Suprapubic skin (tissue), 4 donors: ENCODE measurements at regions not wholly inside any gene's neighbourhood (a gene's known extent, or its start where the extent isn't known, plus 50 kb on each side); places are given as distances from the start of the nearest gene placed in this dataset.
"Not testable (repeated sequence)": the region's sequence is repeated elsewhere in the genome, so short reads cannot be mapped to it uniquely, and the experiment has no call there.

Experiments
- CTCF ChIP-seq, 2 donors: fragments of 200-600 bp in 1 of 2; fragments of 450-650 bp in 1 of 2; sonication (generic) in 1 of 2; IDR thresholded peaks; one replicate each; pipeline ENCODE4 v1.5.1; 2016 to 2019; ENCODE audit warnings: antibody characterized with exemption in 2 of 2, mild to moderate bottlenecking in 1 of 2, moderate library complexity in 1 of 2
- POLR2A ChIP-seq, 2 donors: fragments of 450-650 bp; IDR thresholded peaks; one replicate each; pipeline ENCODE4 v1.6.1; 2017; ENCODE audit warnings: antibody characterized with exemption in 2 of 2, mild to moderate bottlenecking in 2 of 2, moderate library complexity in 2 of 2
- POLR2AphosphoS5 ChIP-seq, 3 donors: sonication (generic); formaldehyde crosslinking; IDR thresholded peaks; one replicate each; pipeline ENCODE4 v1.6.1; 2017; ENCODE audit warnings: antibody characterized with exemption in 3 of 3

- not testable (repeated sequence) for TF ChIP-seq POLR2A, CTCF, POLR2AphosphoS5 (IDR thresholded peaks at IDR 0.05)
Measured at GRCh38 chr1:146682227-146683125, 255.6 kb upstream of the NBPF12 start.
